K562 (cell line): ENCODE measurements at regions not wholly inside any gene's neighbourhood (a gene's known extent, or its start where the extent isn't known, plus 50 kb on each side); places are given as distances from the start of the nearest gene placed in this dataset.

Source experiments
- ATAC-seq: fragments of 200-7000 bp; cut with Tn5 transposase; 3 replicates; pipeline ENCODE4 v1.9.1; 2020; ENCODE audit warnings: moderate library complexity
- BruUV-seq: library from RNA; stranded (reverse); fragments of 400-500 nt; replicated peaks from 2 replicates; lab custom pipeline; 2021; lab: Mats Ljungman, UMichigan
- CTCF ChIA-PET: fragments of 300-600 bp; formaldehyde crosslinking; extraction: SDS; loops from one replicate; lab custom pipeline; 2021; ENCODE audit warnings: low intra/inter-chr PET ratio; lab: Yijun Ruan, JAX
- POLR2A ChIA-PET: fragments of 300-600, 350-650 bp; sonication (Branson Sonifier 250); formaldehyde crosslinking; extraction: SDS; loops from one replicate; lab custom pipeline; 2021; ENCODE audit warnings: antibody characterized with exemption, inconsistent platforms; lab: Yijun Ruan, JAX
- DNase-seq, 4 experiments: peaks; one replicate each; pipeline versions ENCODE4 v3.0.0 to v3.0.0-alpha.2; 2011 to 2018; ENCODE audit warnings: low spot score in 3 of 4, mixed read lengths in 3 of 4; ENCODE audit errors: extremely low read depth in 1 of 4
- FAIRE-seq: peaks from 2 replicates; lab custom pipeline; 2011; peaks lifted over from hg19 to GRCh38; lab: Jason Lieb, UNC
- H2AFZ ChIP-seq: 2 replicates; pipeline ENCODE4 v1.6.0; 2011; ENCODE audit warnings: low read depth, low read length, control low read depth, inconsistent platforms
- H3K27ac ChIP-seq: fragments of 200-600 bp; 3 replicates; pipeline ENCODE4 v1.8.0; 2011; ENCODE audit warnings: low read depth, mild to moderate bottlenecking, control low read depth, inconsistent platforms, low read length, moderate library complexity, mixed read lengths; ENCODE audit errors: extremely low read depth
- H3K27me3 ChIP-seq, 2 experiments: fragments of 300-600 bp in 1 of 2; 2 replicates in 1 of 2; 3 replicates in 1 of 2; pipeline versions ENCODE4 v1.6.0 to v1.8.0; 2011; ENCODE audit warnings: inconsistent platforms in 2 of 2, low read length in 2 of 2, mild to moderate bottlenecking in 1 of 2, mixed read lengths in 1 of 2, moderate library complexity in 1 of 2; ENCODE audit not compliant: control insufficient read depth in 2 of 2, insufficient read depth in 2 of 2
- H3K36me3 ChIP-seq: fragments of 300-600 bp; 3 replicates; pipeline ENCODE4 v1.8.0; 2011; ENCODE audit warnings: mild to moderate bottlenecking, low read length, inconsistent platforms; ENCODE audit not compliant: control insufficient read depth, insufficient read depth
- H3K4me1 ChIP-seq, 2 experiments: fragments of 200-600 bp in 1 of 2; replicated peaks in 1 of 2; 2 replicates in 1 of 2; 3 replicates in 1 of 2; pipeline versions ENCODE4 v1.5.1 to v1.8.0; 2011; ENCODE audit warnings: inconsistent platforms in 2 of 2, low read length in 2 of 2, mild to moderate bottlenecking in 1 of 2, mixed read lengths in 1 of 2, moderate library complexity in 1 of 2; ENCODE audit not compliant: control insufficient read depth in 2 of 2, insufficient read depth in 2 of 2
- H3K4me2 ChIP-seq: 2 replicates; pipeline ENCODE4 v1.6.1; 2011; ENCODE audit warnings: low read length, control low read depth, inconsistent platforms, mixed read lengths; ENCODE audit not compliant: insufficient read depth
- H3K4me3 ChIP-seq: fragments of 200-600 bp; sonication (generic), shearing (Covaris generic); 2 replicates; pipeline ENCODE4 v1.5.1; 2016; ENCODE audit warnings: control low read depth, inconsistent platforms
- H3K79me2 ChIP-seq: fragments of 200-600 bp; 3 replicates; pipeline ENCODE4 v1.8.0; 2011; ENCODE audit warnings: low read length, inconsistent platforms; ENCODE audit not compliant: control insufficient read depth, insufficient read depth
- H3K9ac ChIP-seq, 2 experiments: 2 replicates each; pipeline versions ENCODE4 v1.6.0 to v1.6.1; 2011; ENCODE audit warnings: low read depth in 2 of 2, low read length in 2 of 2, control low read depth in 1 of 2, inconsistent platforms in 1 of 2, mild to moderate bottlenecking in 1 of 2, mixed read lengths in 1 of 2; ENCODE audit not compliant: insufficient read depth in 1 of 2
- H3K9me1 ChIP-seq: one replicate; pipeline ENCODE4 v1.6.0; 2011; ENCODE audit warnings: inconsistent platforms, mild to moderate bottlenecking, low read length, moderate library complexity; ENCODE audit not compliant: control insufficient read depth, insufficient read depth
- H3K9me3 ChIP-seq: replicated peaks from 2 replicates; pipeline ENCODE4 v1.5.1; 2011; ENCODE audit warnings: low read depth, low read length, inconsistent platforms; ENCODE audit not compliant: control insufficient read depth, insufficient read depth
- H4K20me1 ChIP-seq: replicated peaks from 2 replicates; pipeline ENCODE4 v1.6.1; 2011; ENCODE audit warnings: low read length, inconsistent platforms, mixed read lengths; ENCODE audit not compliant: control insufficient read depth, insufficient read depth
- CHCHD3 ChIP-seq: fragments of 250-450 bp; sonication (Bioruptor Pico); IDR thresholded peaks from 2 replicates; pipeline ENCODE4 v2.1.2; 2022; ENCODE audit warnings: mild to moderate bottlenecking
- CHD2 ChIP-seq: IDR thresholded peaks from 2 replicates; pipeline ENCODE4 v1.6.1; 2011; ENCODE audit warnings: low read depth, low read length
- HDAC2 ChIP-seq: fragments of 450-650 bp; IDR thresholded peaks from 2 replicates; pipeline ENCODE4 v1.6.1; 2016; ENCODE audit warnings: mild to moderate bottlenecking
- RBM22 ChIP-seq: fragments of 200-400 bp; formaldehyde crosslinking; IDR thresholded peaks from 2 replicates; pipeline ENCODE4 v1.6.1; 2018; ENCODE audit warnings: low read length, low read depth; ENCODE audit not compliant: poor library complexity, severe bottlenecking
- RFX7 ChIP-seq: fragments of 250-450 bp; sonication (Bioruptor Pico); IDR thresholded peaks from 2 replicates; pipeline ENCODE4 v1.5.1; 2021; ENCODE audit warnings: mild to moderate bottlenecking
- SIRT6 ChIP-seq: IDR thresholded peaks from one replicate; pipeline ENCODE4 v1.6.1; 2012; ENCODE audit warnings: low read depth, mild to moderate bottlenecking, control low read depth, inconsistent platforms, low read length, moderate library complexity
- SMC3 ChIP-seq: conservative IDR thresholded peaks from 2 replicates; pipeline ENCODE4 v1.6.1; 2011; ENCODE audit warnings: low read depth, low read length, improper control_type of control experiment; ENCODE audit not compliant: insufficient read depth
- SNRNP70 ChIP-seq: fragments of 200-400 bp; formaldehyde crosslinking; optimal IDR thresholded peaks from 2 replicates; pipeline ENCODE3; 2017; ENCODE audit warnings: low read depth, low read length
- ZHX1 ChIP-seq: fragments of 150-350 bp; conservative IDR thresholded peaks from 2 replicates; pipeline ENCODE4 v1.6.1; 2014; ENCODE audit warnings: low read length
- ZNF766 ChIP-seq: fragments of 200-800 bp; sonication (Bioruptor generic); conservative IDR thresholded peaks from 2 replicates; pipeline ENCODE4 v1.6.1; 2016; ENCODE audit warnings: missing genetic modification characterization, missing compliant biosample characterization
- WGBS: fragments of 100-300 bp; shearing (Covaris generic); methylation state at CpG from one replicate; pipeline ENCODE4 v1.1.6; 2016; ENCODE audit warnings: low coverage, mixed read lengths; ENCODE audit not compliant: insufficient coverage; ENCODE audit errors: missing lambda C conversion rate; 5-methylcytosine and 5-hydroxymethylcytosine counted together
- in situ Hi-C: fragments of 300-500 bp; cut with MboI; formaldehyde crosslinking; loops from 4 replicates; pipeline ENCODE4 v1.15.0; 2018; ENCODE audit warnings: inconsistent platforms, mixed read lengths
- intact Hi-C: fragments of 100-400 bp; cut with micrococcal nuclease; formaldehyde crosslinking; loops from 2 replicates; pipeline ENCODE4 v1.14.2; 2022
- TF ChIP-seq, protein P1 (sequence below): sonication (generic); formaldehyde crosslinking; IDR thresholded peaks from 2 replicates; pipeline ENCODE4 v1.8.0; 2022; ENCODE audit warnings: mild to moderate bottlenecking, missing genetic modification reagents
- TF ChIP-seq, protein P2 (sequence below): fragments of 450-650 bp; formaldehyde crosslinking; IDR thresholded peaks from 2 replicates; pipeline ENCODE4 v1.4.0; 2022; ENCODE audit warnings: missing genetic modification characterization

DNA sequence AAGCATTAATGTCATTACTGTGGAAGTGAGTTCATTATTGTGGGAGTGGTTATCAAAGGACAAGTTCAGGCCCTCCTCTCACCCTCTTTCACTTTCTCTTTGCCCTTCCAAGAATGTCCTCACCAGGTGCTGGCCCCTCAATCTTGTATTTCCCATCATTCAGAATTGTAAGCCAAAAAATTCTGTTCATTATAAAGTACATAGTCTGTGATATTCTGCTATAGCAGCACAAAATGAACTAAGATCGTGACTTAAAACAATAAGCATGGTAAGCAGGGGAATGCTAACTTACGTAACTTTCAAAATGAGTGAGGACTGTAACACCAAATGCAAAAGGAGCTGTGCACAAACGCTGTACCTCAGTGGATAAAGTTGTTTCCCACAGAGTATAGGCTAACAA, 515.7 kb upstream of the BTBD3 start:
- no TSS peak for BruUV-seq
- in situ Hi-C loops (no loop called here), intact Hi-C loops (no loop called here)
- ChIA-PET CTCF (no interaction called here), POLR2A (no interaction called here)
- FAIRE-seq (no peak), DNase-seq (no peak), ATAC-seq (no peak)
- TF ChIP-seq HDAC2 = no peak
- no peak for TF ChIP-seq CHD2
- no peak for TF ChIP-seq SNRNP70
- TF ChIP-seq ZNF766 = no peak
- no peak for TF ChIP-seq SIRT6
- no peak for TF ChIP-seq ZHX1
- TF ChIP-seq, protein P1, sequence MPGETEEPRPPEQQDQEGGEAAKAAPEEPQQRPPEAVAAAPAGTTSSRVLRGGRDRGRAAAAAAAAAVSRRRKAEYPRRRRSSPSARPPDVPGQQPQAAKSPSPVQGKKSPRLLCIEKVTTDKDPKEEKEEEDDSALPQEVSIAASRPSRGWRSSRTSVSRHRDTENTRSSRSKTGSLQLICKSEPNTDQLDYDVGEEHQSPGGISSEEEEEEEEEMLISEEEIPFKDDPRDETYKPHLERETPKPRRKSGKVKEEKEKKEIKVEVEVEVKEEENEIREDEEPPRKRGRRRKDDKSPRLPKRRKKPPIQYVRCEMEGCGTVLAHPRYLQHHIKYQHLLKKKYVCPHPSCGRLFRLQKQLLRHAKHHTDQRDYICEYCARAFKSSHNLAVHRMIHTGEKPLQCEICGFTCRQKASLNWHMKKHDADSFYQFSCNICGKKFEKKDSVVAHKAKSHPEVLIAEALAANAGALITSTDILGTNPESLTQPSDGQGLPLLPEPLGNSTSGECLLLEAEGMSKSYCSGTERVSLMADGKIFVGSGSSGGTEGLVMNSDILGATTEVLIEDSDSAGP (CRISPR knock-in tag) = no peak
- no peak for TF ChIP-seq RFX7
- TF ChIP-seq, protein P2, sequence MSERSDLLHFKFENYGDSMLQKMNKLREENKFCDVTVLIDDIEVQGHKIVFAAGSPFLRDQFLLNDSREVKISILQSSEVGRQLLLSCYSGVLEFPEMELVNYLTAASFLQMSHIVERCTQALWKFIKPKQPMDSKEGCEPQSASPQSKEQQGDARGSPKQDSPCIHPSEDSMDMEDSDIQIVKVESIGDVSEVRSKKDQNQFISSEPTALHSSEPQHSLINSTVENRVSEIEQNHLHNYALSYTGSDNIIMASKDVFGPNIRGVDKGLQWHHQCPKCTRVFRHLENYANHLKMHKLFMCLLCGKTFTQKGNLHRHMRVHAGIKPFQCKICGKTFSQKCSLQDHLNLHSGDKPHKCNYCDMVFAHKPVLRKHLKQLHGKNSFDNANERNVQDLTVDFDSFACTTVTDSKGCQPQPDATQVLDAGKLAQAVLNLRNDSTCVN (CRISPR knock-in tag) = no peak
- no peak for TF ChIP-seq RBM22
- no peak for TF ChIP-seq CHCHD3 (CRISPR knock-in tag)
- TF ChIP-seq SMC3 = no peak
- Histone ChIP-seq H3K9me1 (no peaks in the 10 kb centered on the region), H3K4me3 (no peak overlapping the region), H3K9ac (no peak overlapping the region), H3K9me3 (no peaks in the 10 kb centered on the region), H3K4me1 (no peaks in the 10 kb centered on the region), H3K4me2 (no peak overlapping the region), H4K20me1 (no peaks in the 10 kb centered on the region), H3K79me2 (no peaks in the 10 kb centered on the region), H3K36me3 (no peaks in the 10 kb centered on the region), H2AFZ (no peak overlapping the region), H3K27me3 (no peaks in the 10 kb centered on the region), H3K27ac (no peak overlapping the region)
- 0% methylated on average over 3 of the region's 3 CpGs for WGBS
